H1 (cell line): ENCODE measurements at regions not wholly inside any gene's neighbourhood (a gene's known extent, or its start where the extent isn't known, plus 50 kb on each side); places are given as distances from the start of the nearest gene placed in this dataset.

Experiments
- CBX5 ChIP-seq: fragments of 300-800, 300-1000 bp; sonication (generic); IDR thresholded peaks from 2 replicates; pipeline ENCODE4 v1.7.1; 2016; ENCODE audit warnings: antibody characterized with exemption, low read length, low read depth
- EZH2 ChIP-seq: fragments of 200-600 bp; sonication (generic); IDR thresholded peaks from 2 replicates; pipeline ENCODE4 v1.7.1; 2012; ENCODE audit warnings: low read depth, mild to moderate bottlenecking, moderate library complexity, low read length, inconsistent platforms; ENCODE audit not compliant: severe bottlenecking
- FOSL1 ChIP-seq: IDR thresholded peaks from 2 replicates; pipeline ENCODE4 v1.6.1; 2011; ENCODE audit warnings: mild to moderate bottlenecking, low read depth, low read length, moderate library complexity; ENCODE audit not compliant: insufficient read depth
- JUND ChIP-seq: IDR thresholded peaks from 2 replicates; pipeline ENCODE4 v1.6.1; 2011; ENCODE audit warnings: mild to moderate bottlenecking, improper control_type of control experiment, low read length
- POLR2A ChIP-seq, 2 experiments: IDR thresholded peaks; 1 replicate in 1 of 2; 2 replicates in 1 of 2; pipeline ENCODE4 v1.6.1; 2011; ENCODE audit warnings: low read depth in 2 of 2, low read length in 2 of 2, mild to moderate bottlenecking in 2 of 2; ENCODE audit errors: control extremely low read depth in 1 of 2
- POLR2AphosphoS5 ChIP-seq: IDR thresholded peaks from 2 replicates; pipeline ENCODE4 v1.6.1; 2011; ENCODE audit warnings: low read depth, low read length
- RNF2 ChIP-seq: fragments of 200-900, 300-1000 bp; sonication (generic); IDR thresholded peaks from 2 replicates; pipeline ENCODE4 v1.7.1; 2016; ENCODE audit warnings: borderline replicate concordance, low read depth, mild to moderate bottlenecking, antibody characterized with exemption, low read length; ENCODE audit not compliant: poor library complexity, severe bottlenecking; ENCODE audit errors: missing control alignments
- SP2 ChIP-seq: IDR thresholded peaks from 2 replicates; pipeline ENCODE4 v1.6.1; 2012; ENCODE audit warnings: mild to moderate bottlenecking, low read length, inconsistent platforms
- ZNF274 ChIP-seq: IDR thresholded peaks from 2 replicates; pipeline ENCODE4 v1.7.0; 2012; ENCODE audit warnings: low read length, borderline replicate concordance; ENCODE audit errors: extremely low read depth
- TF ChIP-seq, protein P1 (sequence below), 3 experiments: IDR thresholded peaks; 1 replicate in 2 of 3; 2 replicates in 1 of 3; pipeline versions ENCODE4 v1.5.1 to v1.6.1; 2011; ENCODE audit warnings: low read length in 3 of 3, mild to moderate bottlenecking in 3 of 3, inconsistent platforms in 2 of 3, low read depth in 1 of 3, moderate library complexity in 1 of 3; ENCODE audit not compliant: insufficient read depth in 1 of 3; ENCODE audit errors: control extremely low read depth in 1 of 3
- TF ChIP-seq, protein P2 (sequence below): IDR thresholded peaks from 2 replicates; pipeline ENCODE4 v1.6.1; 2011; ENCODE audit warnings: low read length, improper control_type of control experiment

DNA sequence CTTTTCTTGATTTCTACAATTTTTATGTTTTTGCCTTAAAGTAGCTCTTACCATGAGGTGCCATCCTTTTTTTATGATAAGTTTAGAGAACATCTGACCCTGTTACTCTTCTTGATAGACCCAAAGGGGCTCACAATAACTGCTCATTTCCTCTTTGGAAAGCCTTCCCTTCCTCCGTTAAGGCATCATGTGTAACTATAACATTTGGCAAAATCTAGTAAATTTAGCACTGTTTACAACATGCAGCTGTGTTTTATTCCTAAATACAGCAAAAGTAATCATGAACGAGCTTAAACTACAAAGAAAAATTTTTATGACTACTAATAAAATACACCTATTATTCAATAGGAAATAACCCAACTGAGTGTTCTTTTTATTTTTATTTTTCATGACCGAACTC is 705.1 kb downstream of the MAT2B start:
- no peak for TF ChIP-seq EZH2
- TF ChIP-seq JUND: no peak
- TF ChIP-seq, protein P1, sequence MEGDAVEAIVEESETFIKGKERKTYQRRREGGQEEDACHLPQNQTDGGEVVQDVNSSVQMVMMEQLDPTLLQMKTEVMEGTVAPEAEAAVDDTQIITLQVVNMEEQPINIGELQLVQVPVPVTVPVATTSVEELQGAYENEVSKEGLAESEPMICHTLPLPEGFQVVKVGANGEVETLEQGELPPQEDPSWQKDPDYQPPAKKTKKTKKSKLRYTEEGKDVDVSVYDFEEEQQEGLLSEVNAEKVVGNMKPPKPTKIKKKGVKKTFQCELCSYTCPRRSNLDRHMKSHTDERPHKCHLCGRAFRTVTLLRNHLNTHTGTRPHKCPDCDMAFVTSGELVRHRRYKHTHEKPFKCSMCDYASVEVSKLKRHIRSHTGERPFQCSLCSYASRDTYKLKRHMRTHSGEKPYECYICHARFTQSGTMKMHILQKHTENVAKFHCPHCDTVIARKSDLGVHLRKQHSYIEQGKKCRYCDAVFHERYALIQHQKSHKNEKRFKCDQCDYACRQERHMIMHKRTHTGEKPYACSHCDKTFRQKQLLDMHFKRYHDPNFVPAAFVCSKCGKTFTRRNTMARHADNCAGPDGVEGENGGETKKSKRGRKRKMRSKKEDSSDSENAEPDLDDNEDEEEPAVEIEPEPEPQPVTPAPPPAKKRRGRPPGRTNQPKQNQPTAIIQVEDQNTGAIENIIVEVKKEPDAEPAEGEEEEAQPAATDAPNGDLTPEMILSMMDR (IDR thresholded peaks at IDR 0.05; ENCODE audit: control extremely low read depth in 1 of 3, insufficient read depth in 1 of 3, low read depth in 1 of 3, low read length in 3 of 3): no peak
- TF ChIP-seq FOSL1: no peak
- TF ChIP-seq RNF2: no peak
- TF ChIP-seq POLR2A (IDR thresholded peaks at IDR 0.05; ENCODE audit: control extremely low read depth in 1 of 2, low read depth in 2 of 2, low read length in 2 of 2): no peak
- no peak for TF ChIP-seq CBX5
- TF ChIP-seq SP2: no peak
- TF ChIP-seq POLR2AphosphoS5: no peak
- no peak for TF ChIP-seq ZNF274
- TF ChIP-seq, protein P2, sequence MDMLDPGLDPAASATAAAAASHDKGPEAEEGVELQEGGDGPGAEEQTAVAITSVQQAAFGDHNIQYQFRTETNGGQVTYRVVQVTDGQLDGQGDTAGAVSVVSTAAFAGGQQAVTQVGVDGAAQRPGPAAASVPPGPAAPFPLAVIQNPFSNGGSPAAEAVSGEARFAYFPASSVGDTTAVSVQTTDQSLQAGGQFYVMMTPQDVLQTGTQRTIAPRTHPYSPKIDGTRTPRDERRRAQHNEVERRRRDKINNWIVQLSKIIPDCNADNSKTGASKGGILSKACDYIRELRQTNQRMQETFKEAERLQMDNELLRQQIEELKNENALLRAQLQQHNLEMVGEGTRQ: no peak
